PC-9 (cell line): ENCODE measurements at regions not wholly inside any gene's neighbourhood (a gene's known extent, or its start where the extent isn't known, plus 50 kb on each side); places are given as distances from the start of the nearest gene placed in this dataset.

Experiments
- BruUV-seq: library from RNA; stranded (reverse); fragments of 400-500 nt; replicated peaks from 2 replicates; lab custom pipeline; 2021; lab: Mats Ljungman, UMichigan
- CTCF ChIA-PET: fragments of 300-600 bp; sonication (Branson Sonifier 250); formaldehyde crosslinking; loops from one replicate; lab custom pipeline; 2022; ENCODE audit warnings: antibody characterized with exemption; lab: Charles Lee
- POLR2A ChIA-PET: fragments of 300-600 bp; sonication (Branson Sonifier 250); formaldehyde crosslinking; loops from one replicate; lab custom pipeline; 2022; ENCODE audit warnings: antibody characterized with exemption; ENCODE audit not compliant: unreplicated experiment; lab: Charles Lee
- DNase-seq, 2 experiments: peaks; one replicate each; pipeline versions ENCODE4 v3.0.0 to v3.0.0-alpha.2; 2015 to 2022; ENCODE audit warnings: mixed read lengths in 1 of 2
- H2AFZ ChIP-seq: fragments of 200-600 bp; sonication (generic); 2 replicates; pipeline ENCODE4 v1.8.1; 2017; ENCODE audit warnings: antibody characterized with exemption
- H3F3A ChIP-seq: fragments of 200-600 bp; sonication (generic); 2 replicates; pipeline ENCODE4 v1.8.1; 2017; ENCODE audit warnings: antibody characterized with exemption, mild to moderate bottlenecking, low read depth; ENCODE audit not compliant: insufficient read depth
- H3K27ac ChIP-seq: fragments of 200-600 bp; sonication (generic); 2 replicates; pipeline ENCODE4 v1.6.1; 2016; ENCODE audit warnings: mixed run types
- H3K27me3 ChIP-seq: fragments of 200-600 bp; sonication (generic); 2 replicates; pipeline ENCODE4 v1.6.1; 2016; ENCODE audit warnings: low read depth, mixed run types; ENCODE audit not compliant: insufficient read depth
- H3K36me3 ChIP-seq: fragments of 200-600 bp; sonication (generic); 2 replicates; pipeline ENCODE4 v1.6.1; 2016; ENCODE audit warnings: low read depth, mixed run types
- H3K4me1 ChIP-seq: fragments of 200-600 bp; sonication (generic); replicated peaks from 2 replicates; pipeline ENCODE4 v1.6.1; 2016; ENCODE audit warnings: mixed run types; ENCODE audit not compliant: insufficient read depth
- H3K4me2 ChIP-seq: fragments of 200-600 bp; sonication (generic); 2 replicates; pipeline ENCODE4 v1.6.1; 2017; ENCODE audit warnings: mixed run types
- H3K4me3 ChIP-seq: fragments of 200-600 bp; sonication (generic); 2 replicates; pipeline ENCODE4 v1.6.1; 2016; ENCODE audit warnings: mixed run types
- H3K79me2 ChIP-seq: fragments of 200-600 bp; sonication (generic); 2 replicates; pipeline ENCODE4 v1.6.1; 2017; ENCODE audit warnings: low read depth, mixed run types
- H3K9me2 ChIP-seq: fragments of 200-600 bp; sonication (generic); 2 replicates; pipeline ENCODE4 v1.8.1; 2017; ENCODE audit warnings: mild to moderate bottlenecking; ENCODE audit not compliant: insufficient read depth
- H3K9me3 ChIP-seq: fragments of 200-600 bp; sonication (generic); 2 replicates; pipeline ENCODE4 v1.8.1; 2016; ENCODE audit warnings: low read depth; ENCODE audit not compliant: insufficient read depth
- H4K20me1 ChIP-seq: fragments of 200-600 bp; sonication (generic); 2 replicates; pipeline ENCODE4 v1.8.1; 2017; ENCODE audit not compliant: insufficient read depth
- EZH2 ChIP-seq: fragments of 200-600 bp; sonication (generic); IDR thresholded peaks from 2 replicates; pipeline ENCODE4 v1.8.0; 2017; ENCODE audit warnings: antibody characterized with exemption, low read depth
- intact Hi-C: fragments of 100-400 bp; cut with micrococcal nuclease; formaldehyde crosslinking; loops from one replicate; pipeline ENCODE4 v1.10.0; 2022; ENCODE audit not compliant: unreplicated experiment
- TF ChIP-seq, protein P1 (sequence below): fragments of 200-600 bp; sonication (generic); conservative IDR thresholded peaks from 2 replicates; pipeline ENCODE4 v1.6.1; 2017; ENCODE audit warnings: mixed run types, antibody characterized with exemption, mild to moderate bottlenecking, moderate library complexity

DNA sequence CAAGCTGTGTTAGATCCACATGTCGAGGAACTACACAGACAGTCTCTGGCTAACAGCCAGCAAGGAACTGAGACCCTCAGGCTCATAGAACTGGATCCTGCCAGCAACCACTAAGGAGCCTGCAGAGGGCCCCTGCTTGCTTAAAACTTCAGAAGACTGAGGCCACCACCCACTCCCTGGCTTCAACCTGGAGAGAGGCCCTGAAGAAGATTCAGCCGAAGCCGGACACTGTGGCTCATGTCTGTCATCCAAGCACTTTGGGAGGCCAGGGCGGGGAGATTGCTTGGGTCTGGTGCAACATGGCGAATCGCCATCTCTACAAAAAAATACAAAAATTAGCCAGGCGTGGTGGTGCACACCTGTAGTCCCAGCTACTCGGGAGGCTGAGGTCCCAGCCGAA lies 92.6 kb upstream of the TMPRSS2 start:
- Histone ChIP-seq H3F3A (0 out of 2 replicates have a peak, but pooled peaks cover 3% of the 10 kb centered on the region), H3K4me1 (peaks cover 14% of the 10 kb centered on the region), H3K36me3 (no peaks in the 10 kb centered on the region), H3K9me3 (no peaks in the 10 kb centered on the region), H2AFZ (no peak overlapping the region), H3K27ac (no peak overlapping the region), H3K9me2 (no peaks in the 10 kb centered on the region), H4K20me1 (no peaks in the 10 kb centered on the region), H3K27me3 (no peaks in the 10 kb centered on the region), H3K4me2 (no peak overlapping the region), H3K4me3 (no peak overlapping the region), H3K79me2 (no peaks in the 10 kb centered on the region)
- TF ChIP-seq, protein P1, sequence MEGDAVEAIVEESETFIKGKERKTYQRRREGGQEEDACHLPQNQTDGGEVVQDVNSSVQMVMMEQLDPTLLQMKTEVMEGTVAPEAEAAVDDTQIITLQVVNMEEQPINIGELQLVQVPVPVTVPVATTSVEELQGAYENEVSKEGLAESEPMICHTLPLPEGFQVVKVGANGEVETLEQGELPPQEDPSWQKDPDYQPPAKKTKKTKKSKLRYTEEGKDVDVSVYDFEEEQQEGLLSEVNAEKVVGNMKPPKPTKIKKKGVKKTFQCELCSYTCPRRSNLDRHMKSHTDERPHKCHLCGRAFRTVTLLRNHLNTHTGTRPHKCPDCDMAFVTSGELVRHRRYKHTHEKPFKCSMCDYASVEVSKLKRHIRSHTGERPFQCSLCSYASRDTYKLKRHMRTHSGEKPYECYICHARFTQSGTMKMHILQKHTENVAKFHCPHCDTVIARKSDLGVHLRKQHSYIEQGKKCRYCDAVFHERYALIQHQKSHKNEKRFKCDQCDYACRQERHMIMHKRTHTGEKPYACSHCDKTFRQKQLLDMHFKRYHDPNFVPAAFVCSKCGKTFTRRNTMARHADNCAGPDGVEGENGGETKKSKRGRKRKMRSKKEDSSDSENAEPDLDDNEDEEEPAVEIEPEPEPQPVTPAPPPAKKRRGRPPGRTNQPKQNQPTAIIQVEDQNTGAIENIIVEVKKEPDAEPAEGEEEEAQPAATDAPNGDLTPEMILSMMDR, result no peak
- TF ChIP-seq EZH2, result no peak
- DNase-seq, result no peak
- POLR2A ChIA-PET, result no interaction called here
- no TSS peak for BruUV-seq
- CTCF ChIA-PET, result no interaction called here
- intact Hi-C loops, result loop anchor here (10.0 kb wide), 1 partner anchor 96 kb away; the partner anchor contains the start of gene TMPRSS2

GRCh38 chr21:41600116-41600515 lies 92.2 kb upstream of the TMPRSS2 start:
- no peak for DNase-seq
- Histone ChIP-seq H3F3A (0 out of 2 replicates have a peak, but pooled peaks cover 3% of the 10 kb centered on the region), H3K79me2 (no peaks in the 10 kb centered on the region), H2AFZ (no peak overlapping the region), H3K9me2 (no peaks in the 10 kb centered on the region), H3K4me1 (peaks cover 11% of the 10 kb centered on the region; the same call in 1 of the 2 replicates), H3K36me3 (no peaks in the 10 kb centered on the region), H3K27ac (no peak overlapping the region), H3K9me3 (no peaks in the 10 kb centered on the region), H3K4me2 (no peak overlapping the region), H4K20me1 (no peaks in the 10 kb centered on the region), H3K27me3 (no peaks in the 10 kb centered on the region), H3K4me3 (no peak overlapping the region)
- BruUV-seq, result no TSS peak
- ChIA-PET CTCF (no interaction called here), POLR2A (no interaction called here)
- intact Hi-C loops, result loop anchor here (10.0 kb wide), 1 partner anchor 95 kb away; the partner anchor contains the start of gene TMPRSS2
- no peak for TF ChIP-seq EZH2
- TF ChIP-seq, protein P1, result no peak

DNA sequence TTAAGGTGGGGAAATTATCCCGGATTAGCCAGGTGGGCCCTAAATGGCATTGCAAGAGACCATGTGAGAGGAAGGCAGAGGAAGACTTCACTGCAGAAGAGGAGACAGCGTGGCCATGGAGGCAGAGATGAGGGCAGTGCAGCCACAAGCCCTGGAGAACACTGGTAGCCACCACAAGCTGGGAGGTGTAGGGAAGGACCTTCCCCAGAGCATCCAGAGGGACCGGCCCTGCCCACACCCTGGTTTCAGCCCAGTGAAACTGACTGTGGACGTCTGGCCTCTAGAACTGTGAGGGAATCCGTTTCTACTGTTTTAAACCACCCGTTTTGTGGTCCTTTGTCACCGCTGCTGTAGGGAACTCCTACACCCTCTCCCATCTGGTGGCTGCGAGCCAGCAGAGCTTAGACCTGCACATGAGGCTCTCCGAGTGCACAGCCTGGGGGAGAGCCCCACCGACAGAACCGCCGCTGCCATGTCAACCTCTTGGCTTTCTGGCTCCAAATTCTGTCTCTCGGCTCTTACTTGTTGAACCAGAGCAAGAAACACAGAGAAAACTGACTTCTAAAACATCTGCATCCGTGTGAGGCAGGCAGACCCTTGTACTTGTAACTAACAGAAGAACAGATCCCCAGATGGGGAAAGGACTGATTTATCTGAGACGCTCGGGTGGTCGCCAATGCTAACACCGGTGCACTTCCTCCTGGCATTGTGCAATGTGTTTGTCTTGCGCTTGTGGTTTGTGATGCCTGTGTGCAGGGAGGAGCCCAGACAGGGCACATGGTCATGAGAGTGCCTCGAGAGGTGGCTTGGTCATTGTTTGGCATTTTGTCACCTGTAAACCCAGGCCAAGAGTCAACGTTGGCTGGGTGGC lies 90.8 kb upstream of the TMPRSS2 start:
- H3K4me1 ChIP-seq, result 0 out of 2 replicates have a peak, but pooled peaks cover 10% of the 10 kb centered on the region
- POLR2A ChIA-PET, result no interaction called here
- no TSS peak for BruUV-seq

More for the DNA sequence above, 90.8 kb upstream of the TMPRSS2 start:
- Histone ChIP-seq H3K4me3 (no peak overlapping the region), H4K20me1 (no peaks in the 10 kb centered on the region), H3K9me2 (no peaks in the 10 kb centered on the region), H3K79me2 (no peaks in the 10 kb centered on the region), H3K4me2 (no peak overlapping the region), H3K36me3 (no peaks in the 10 kb centered on the region), H3F3A (0 out of 2 replicates have a peak, but pooled peaks cover 3% of the 10 kb centered on the region), H3K27ac (no peak overlapping the region), H2AFZ (no peak overlapping the region), H3K9me3 (no peaks in the 10 kb centered on the region), H3K27me3 (no peaks in the 10 kb centered on the region)
- CTCF ChIA-PET, result no interaction called here
- no peak for DNase-seq
- TF ChIP-seq, protein P1, result no peak
- no peak for TF ChIP-seq EZH2
- intact Hi-C loops, result no loop called here
